GM12801 (cell line): ENCODE measurements at regions not wholly inside any gene's neighbourhood (a gene's known extent, or its start where the extent isn't known, plus 50 kb on each side); places are given as distances from the start of the nearest gene placed in this dataset.

Experiments used
- CTCF ChIP-seq: IDR thresholded peaks from one replicate; pipeline ENCODE4 v1.5.1; 2011; ENCODE audit warnings: control low read depth; ENCODE audit not compliant: insufficient read length; ENCODE audit errors: extremely low read depth

- TF ChIP-seq CTCF: no peak
Measured at GRCh38 chr1:219489636-219490035, 123.3 kb downstream of the ZC3H11B start.

GRCh38 chr1:219488275-219488674 lies 124.6 kb downstream of the ZC3H11B start:
- TF ChIP-seq CTCF: no peak

- no peak for TF ChIP-seq CTCF
Measured at GRCh38 chr1:219483530-219483929, 129.4 kb downstream of the ZC3H11B start.

GRCh38 chr1:219480011-219480410 lies 132.9 kb downstream of the ZC3H11B start:
- TF ChIP-seq CTCF: no peak

- TF ChIP-seq CTCF: no peak
Measured at GRCh38 chr1:219478811-219479210, 134.1 kb downstream of the ZC3H11B start.

GRCh38 chr1:219477861-219478260 lies 135.0 kb downstream of the ZC3H11B start:
- no peak for TF ChIP-seq CTCF

- no peak for TF ChIP-seq CTCF
Measured at GRCh38 chr1:219476716-219477115, 136.2 kb downstream of the ZC3H11B start.

- no peak for TF ChIP-seq CTCF
Measured at GRCh38 chr1:219476116-219476515, 136.8 kb downstream of the ZC3H11B start.
